ENCODE measurements at regions not wholly inside any gene's neighbourhood (a gene's known extent, or its start where the extent isn't known, plus 50 kb on each side); places are given as distances from the start of the nearest gene placed in this dataset.

DNA sequence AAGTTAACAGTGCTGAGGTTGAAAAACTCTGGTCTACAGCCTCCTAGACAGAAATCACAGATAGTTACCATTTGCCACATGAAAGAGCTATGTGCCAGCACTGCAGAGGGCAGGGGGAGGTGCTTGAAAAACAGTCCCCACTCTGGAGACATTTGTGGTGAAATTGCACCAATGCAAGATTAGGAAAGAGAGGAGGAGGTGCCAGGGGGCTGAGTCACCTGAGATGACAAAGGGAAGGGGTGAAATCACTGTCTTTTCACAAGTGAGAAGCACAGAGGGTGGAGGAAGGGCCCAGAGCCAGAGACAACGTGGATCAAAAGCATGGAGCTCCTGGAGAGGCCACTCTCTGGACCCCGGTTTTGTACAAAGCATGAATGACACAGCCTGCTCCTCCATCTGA, 196.3 kb downstream of the BUD13 start:
- TF ChIP-seq TAF1 (IDR thresholded peaks at IDR 0.05; ENCODE audit: low read depth) (no peak), CREB1 (IDR thresholded peaks at IDR 0.05; ENCODE audit: low read depth) (no peak), RAD21 (IDR thresholded peaks at IDR 0.05; ENCODE audit: low read depth) (no peak), EP300 (IDR thresholded peaks at IDR 0.05; ENCODE audit: borderline replicate concordance) (no peak), CEBPB (IDR thresholded peaks at IDR 0.05) (no peak), YY1 (IDR thresholded peaks at IDR 0.05; ENCODE audit: low read depth) (no peak), TEAD4 (IDR thresholded peaks at IDR 0.05) (no peak), REST (IDR thresholded peaks at IDR 0.05; ENCODE audit: low read depth) (no peak), FOXM1 (IDR thresholded peaks at IDR 0.05; ENCODE audit: borderline replicate concordance, low read depth) (no peak), ZBTB7A (IDR thresholded peaks at IDR 0.05; ENCODE audit: low read depth) (no peak), EGR1 (IDR thresholded peaks at IDR 0.05) (no peak), NFIC (IDR thresholded peaks at IDR 0.05) (no peak), TCF12 (IDR thresholded peaks at IDR 0.05; ENCODE audit: low read depth) (no peak)
- TF ChIP-seq, protein P1, sequence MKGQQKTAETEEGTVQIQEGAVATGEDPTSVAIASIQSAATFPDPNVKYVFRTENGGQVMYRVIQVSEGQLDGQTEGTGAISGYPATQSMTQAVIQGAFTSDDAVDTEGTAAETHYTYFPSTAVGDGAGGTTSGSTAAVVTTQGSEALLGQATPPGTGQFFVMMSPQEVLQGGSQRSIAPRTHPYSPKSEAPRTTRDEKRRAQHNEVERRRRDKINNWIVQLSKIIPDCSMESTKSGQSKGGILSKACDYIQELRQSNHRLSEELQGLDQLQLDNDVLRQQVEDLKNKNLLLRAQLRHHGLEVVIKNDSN (IDR thresholded peaks at IDR 0.05) = no peak

Data from Ishikawa (cell line).